ENCODE measurements at regions not wholly inside any gene's neighbourhood (a gene's known extent, or its start where the extent isn't known, plus 50 kb on each side); places are given as distances from the start of the nearest gene placed in this dataset.

GRCh38 chr16:63057341-63057740 lies 1021.1 kb upstream of the CDH8 start:
- no peaks in the 10 kb centered on the region for H3K9me2 ChIP-seq (replicated peaks; ENCODE audit: insufficient read depth)
- 82% methylated on average over 3 of the region's 3 CpGs for WGBS (ENCODE audit: low lambda C conversion rate, missing lambda C conversion rate)
- no peaks in the 10 kb centered on the region for H4K20me1 ChIP-seq (ENCODE audit: insufficient read depth, poor library complexity, severe bottlenecking)
- H3K27me3 ChIP-seq, result no peaks in the 10 kb centered on the region
- H2AFZ ChIP-seq, result no peak overlapping the region
- H3K4me2 ChIP-seq, result no peak overlapping the region
- no peaks in the 10 kb centered on the region for H3K79me2 ChIP-seq
- no peaks in the 10 kb centered on the region for H3K9me3 ChIP-seq (ENCODE audit: low read depth)
- H3K27ac ChIP-seq, result no peak overlapping the region
- no peaks in the 10 kb centered on the region for H3K36me3 ChIP-seq (replicated peaks; ENCODE audit: insufficient read depth, low read depth)
- H3K4me3 ChIP-seq, result no peak overlapping the region
- no peak for DNase-seq (ENCODE audit: low spot score)
- no peaks in the 10 kb centered on the region for H3K4me1 ChIP-seq (ENCODE audit: insufficient read depth)
- no peak for TF ChIP-seq EZH2 (IDR thresholded peaks at IDR 0.05; ENCODE audit: borderline replicate concordance)
- no peak for TF ChIP-seq EZH2phosphoT487 (IDR thresholded peaks at IDR 0.05; ENCODE audit: low read depth, severe bottlenecking, unreplicated experiment)
- TF ChIP-seq CTCF (IDR thresholded peaks at IDR 0.05; ENCODE audit: poor library complexity), result no peak

DNA sequence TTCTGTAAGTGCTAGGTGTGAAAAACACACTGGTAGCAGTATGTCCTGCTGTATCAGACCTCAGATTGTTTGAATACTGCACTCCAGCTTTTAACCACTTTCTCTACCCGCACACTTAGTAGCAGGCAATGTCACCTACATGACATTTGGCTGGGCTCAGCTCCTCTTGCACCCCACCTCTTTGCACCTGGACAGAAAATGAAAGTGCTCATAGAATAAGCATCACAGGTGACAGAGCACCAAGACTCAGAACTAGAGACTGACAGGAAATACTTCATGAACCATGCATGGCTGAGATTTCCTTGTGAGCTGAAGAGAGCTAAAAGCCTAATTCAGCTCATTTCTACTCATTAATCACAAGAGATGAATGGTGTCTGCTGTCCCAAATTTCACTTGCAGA lies 1014.2 kb upstream of the CDH8 start:
- Histone ChIP-seq H3K27me3 (no peaks in the 10 kb centered on the region), H4K20me1 (ENCODE audit: insufficient read depth, poor library complexity, severe bottlenecking) (no peaks in the 10 kb centered on the region), H3K36me3 (replicated peaks; ENCODE audit: insufficient read depth, low read depth) (no peaks in the 10 kb centered on the region), H3K79me2 (no peaks in the 10 kb centered on the region), H3K9me3 (ENCODE audit: low read depth) (no peaks in the 10 kb centered on the region), H3K4me2 (no peak overlapping the region), H3K4me1 (ENCODE audit: insufficient read depth) (no peaks in the 10 kb centered on the region), H3K27ac (no peak overlapping the region), H3K4me3 (no peak overlapping the region), H2AFZ (no peak overlapping the region), H3K9me2 (replicated peaks; ENCODE audit: insufficient read depth) (no peaks in the 10 kb centered on the region)
- WGBS (ENCODE audit: low lambda C conversion rate, missing lambda C conversion rate), result 83% methylated on average over 1 of the region's 1 CpG
- TF ChIP-seq EZH2phosphoT487 (IDR thresholded peaks at IDR 0.05; ENCODE audit: low read depth, severe bottlenecking, unreplicated experiment), result no peak
- no peak for TF ChIP-seq EZH2 (IDR thresholded peaks at IDR 0.05; ENCODE audit: borderline replicate concordance)
- no peak for TF ChIP-seq CTCF (IDR thresholded peaks at IDR 0.05; ENCODE audit: poor library complexity)
- no peak for DNase-seq (ENCODE audit: low spot score)

DNA sequence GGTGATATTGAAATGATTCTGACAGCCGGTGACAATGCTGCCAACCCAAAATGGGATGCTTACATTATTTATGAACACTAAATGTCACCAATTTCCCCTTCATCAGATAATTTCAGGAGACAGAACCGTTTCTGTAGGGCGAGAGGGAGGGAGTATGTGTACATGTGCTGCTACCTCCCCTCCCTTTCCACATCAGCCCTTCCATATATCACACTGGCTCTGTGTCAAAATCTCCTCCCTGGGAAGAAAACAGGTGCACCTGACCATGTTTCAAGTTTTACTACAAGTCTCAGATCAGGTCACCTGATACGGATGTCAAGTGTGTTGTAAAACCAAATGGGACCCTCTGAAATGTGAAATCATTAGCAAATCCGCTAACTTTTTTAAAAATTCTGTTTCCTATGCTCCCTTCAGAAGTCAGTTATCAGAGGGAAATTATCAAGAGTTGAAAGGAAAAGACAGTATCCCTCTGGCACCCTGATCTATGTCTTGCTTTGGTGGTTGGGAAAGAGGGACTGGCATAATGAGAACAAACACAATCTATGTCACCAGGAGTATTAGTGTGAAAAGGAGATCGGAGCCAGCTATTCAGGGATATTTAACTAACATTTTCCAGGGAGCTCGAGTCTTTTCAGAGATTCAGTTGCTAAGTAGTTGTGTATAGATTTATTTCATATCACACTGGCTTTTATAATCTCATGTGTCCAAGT lies 1002.3 kb upstream of the CDH8 start:
- Histone ChIP-seq H3K9me3 (ENCODE audit: low read depth) (no peaks in the 10 kb centered on the region), H3K4me1 (ENCODE audit: insufficient read depth) (no peaks in the 10 kb centered on the region), H3K79me2 (no peaks in the 10 kb centered on the region), H4K20me1 (ENCODE audit: insufficient read depth, poor library complexity, severe bottlenecking) (no peaks in the 10 kb centered on the region), H3K36me3 (replicated peaks; ENCODE audit: insufficient read depth, low read depth) (no peaks in the 10 kb centered on the region), H3K27ac (no peak overlapping the region), H2AFZ (no peak overlapping the region), H3K27me3 (no peaks in the 10 kb centered on the region), H3K9me2 (replicated peaks; ENCODE audit: insufficient read depth) (no peaks in the 10 kb centered on the region), H3K4me3 (no peak overlapping the region), H3K4me2 (no peak overlapping the region)
- DNase-seq (ENCODE audit: low spot score), result no peak
- TF ChIP-seq EZH2 (IDR thresholded peaks at IDR 0.05; ENCODE audit: borderline replicate concordance) (no peak), EZH2phosphoT487 (IDR thresholded peaks at IDR 0.05; ENCODE audit: low read depth, severe bottlenecking, unreplicated experiment) (no peak), CTCF (IDR thresholded peaks at IDR 0.05; ENCODE audit: poor library complexity) (no peak)
- 75% methylated on average over 7 of the region's 7 CpGs for WGBS (ENCODE audit: low lambda C conversion rate, missing lambda C conversion rate)
